Activated CD4-positive, alpha-beta T cell treated with anti-CD3 and anti-CD28 coated beads, Interleukin-2, amount 10 ng/mL, durations not matched to agents 24 days and 14 days (primary cell): ENCODE measurements at regions not wholly inside any gene's neighbourhood (a gene's known extent, or its start where the extent isn't known, plus 50 kb on each side); places are given as distances from the start of the nearest gene placed in this dataset.

Experiments used
- DNase-seq: peaks from one replicate; pipeline ENCODE4 v3.0.0; 2022
- H3K27ac Mint-ChIP-seq: one replicate; pipeline ENCODE4 v1.8.0; 2022; ENCODE audit warnings: mild to moderate bottlenecking, mixed read lengths
- H3K27me3 Mint-ChIP-seq: one replicate; pipeline ENCODE4 v1.8.0; 2022; ENCODE audit warnings: mixed read lengths
- H3K36me3 Mint-ChIP-seq: one replicate; pipeline ENCODE4 v1.8.0; 2022; ENCODE audit warnings: low read depth, mild to moderate bottlenecking, mixed read lengths
- H3K4me1 Mint-ChIP-seq: one replicate; pipeline ENCODE4 v1.8.0; 2021; ENCODE audit warnings: mixed read lengths
- H3K4me3 Mint-ChIP-seq: one replicate; pipeline ENCODE4 v1.8.0; 2022; ENCODE audit warnings: mild to moderate bottlenecking, moderate library complexity, mixed read lengths
- H3K9me3 Mint-ChIP-seq: one replicate; pipeline ENCODE4 v1.8.0; 2021; ENCODE audit warnings: mixed read lengths
- intact Hi-C: fragments of 100-400 bp; cut with micrococcal nuclease; formaldehyde crosslinking; loops from one replicate; pipeline ENCODE4 v1.15.1; 2023

DNA sequence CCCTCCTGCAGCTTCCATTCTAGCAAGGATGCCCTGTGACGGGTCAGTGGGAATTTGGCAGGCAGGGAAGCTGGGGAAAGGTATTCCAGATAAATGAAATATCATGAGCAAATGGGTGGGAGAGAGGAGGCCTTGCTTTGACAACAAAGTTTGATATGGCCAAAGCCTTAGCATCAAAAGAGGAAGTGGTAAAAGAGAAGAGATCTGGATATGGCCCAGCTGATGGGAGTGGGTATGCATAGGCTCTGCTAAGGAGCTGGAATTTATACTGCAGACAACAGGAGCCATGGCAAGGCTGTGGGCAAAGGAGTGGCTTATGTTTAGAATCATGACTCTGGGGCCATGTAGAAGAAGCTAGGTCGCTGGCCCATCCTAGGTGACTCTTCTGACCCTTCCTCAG is 89.2 kb downstream of the PJA1 start:
- H3K4me1 Mint-ChIP-seq: no peaks in the 10 kb centered on the region
- H3K9me3 Mint-ChIP-seq: no peaks in the 10 kb centered on the region
- H3K36me3 Mint-ChIP-seq: no peaks in the 10 kb centered on the region
- intact Hi-C loops: no loop called here
- DNase-seq: no peak
- H3K4me3 Mint-ChIP-seq: no peak overlapping the region
- H3K27ac Mint-ChIP-seq: no peak overlapping the region
- no peaks in the 10 kb centered on the region for H3K27me3 Mint-ChIP-seq

DNA sequence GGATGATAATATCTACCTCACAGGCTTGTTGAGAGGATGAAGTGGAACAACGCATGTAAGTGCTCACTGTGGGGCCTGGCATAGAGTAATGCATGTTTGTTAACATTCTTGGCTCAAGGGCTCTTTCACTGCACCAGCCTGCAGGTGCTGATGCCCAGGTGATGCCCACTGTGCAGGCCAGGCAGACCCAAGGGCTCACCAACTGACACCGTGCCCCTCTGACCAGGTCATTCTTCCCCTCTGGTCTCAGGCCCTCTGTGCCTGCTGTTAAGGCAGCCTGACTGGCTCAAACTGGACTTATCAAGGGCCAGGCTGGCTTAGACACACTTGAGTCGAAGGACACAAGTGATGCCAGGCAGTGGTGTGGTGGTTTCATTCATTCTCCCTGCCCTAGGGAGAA is 90.5 kb downstream of the PJA1 start:
- intact Hi-C loops: no loop called here
- H3K27ac Mint-ChIP-seq: no peak overlapping the region
- no peaks in the 10 kb centered on the region for H3K9me3 Mint-ChIP-seq
- H3K36me3 Mint-ChIP-seq: no peaks in the 10 kb centered on the region
- H3K4me3 Mint-ChIP-seq: no peak overlapping the region
- H3K27me3 Mint-ChIP-seq: no peaks in the 10 kb centered on the region
- DNase-seq: no peak
- no peaks in the 10 kb centered on the region for H3K4me1 Mint-ChIP-seq

DNA sequence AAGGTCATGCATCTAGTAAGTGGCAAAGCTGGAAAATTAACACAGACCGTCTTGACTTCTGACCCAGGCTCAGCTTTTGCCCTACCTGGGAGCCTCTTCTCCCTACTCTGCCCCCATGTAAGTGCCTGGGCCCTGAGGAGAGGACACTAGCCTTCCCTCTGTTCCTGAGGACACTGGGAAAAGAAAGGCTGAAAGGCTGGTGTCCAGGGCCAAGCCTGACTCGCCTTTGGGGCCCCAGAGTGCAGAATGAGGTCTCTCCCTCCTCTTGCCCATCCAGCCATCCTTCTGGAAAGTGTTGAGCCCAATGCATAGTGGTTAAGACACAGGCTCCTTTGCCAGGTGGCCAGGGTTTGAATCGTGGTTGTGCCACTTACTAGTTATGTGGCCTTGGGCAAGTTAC is 91.5 kb downstream of the PJA1 start:
- no peaks in the 10 kb centered on the region for H3K4me1 Mint-ChIP-seq
- H3K9me3 Mint-ChIP-seq: no peaks in the 10 kb centered on the region
- H3K36me3 Mint-ChIP-seq: no peaks in the 10 kb centered on the region
- H3K27ac Mint-ChIP-seq: no peak overlapping the region
- intact Hi-C loops: no loop called here
- H3K27me3 Mint-ChIP-seq: no peaks in the 10 kb centered on the region
- DNase-seq: no peak
- H3K4me3 Mint-ChIP-seq: no peak overlapping the region

GRCh38 chrX:69073241-69073640 is 92.0 kb downstream of the PJA1 start:
- no peaks in the 10 kb centered on the region for H3K27me3 Mint-ChIP-seq
- H3K9me3 Mint-ChIP-seq: no peaks in the 10 kb centered on the region
- no peak overlapping the region for H3K4me3 Mint-ChIP-seq
- DNase-seq: no peak
- no peaks in the 10 kb centered on the region for H3K4me1 Mint-ChIP-seq
- H3K36me3 Mint-ChIP-seq: no peaks in the 10 kb centered on the region
- H3K27ac Mint-ChIP-seq: no peak overlapping the region
- intact Hi-C loops: no loop called here

DNA sequence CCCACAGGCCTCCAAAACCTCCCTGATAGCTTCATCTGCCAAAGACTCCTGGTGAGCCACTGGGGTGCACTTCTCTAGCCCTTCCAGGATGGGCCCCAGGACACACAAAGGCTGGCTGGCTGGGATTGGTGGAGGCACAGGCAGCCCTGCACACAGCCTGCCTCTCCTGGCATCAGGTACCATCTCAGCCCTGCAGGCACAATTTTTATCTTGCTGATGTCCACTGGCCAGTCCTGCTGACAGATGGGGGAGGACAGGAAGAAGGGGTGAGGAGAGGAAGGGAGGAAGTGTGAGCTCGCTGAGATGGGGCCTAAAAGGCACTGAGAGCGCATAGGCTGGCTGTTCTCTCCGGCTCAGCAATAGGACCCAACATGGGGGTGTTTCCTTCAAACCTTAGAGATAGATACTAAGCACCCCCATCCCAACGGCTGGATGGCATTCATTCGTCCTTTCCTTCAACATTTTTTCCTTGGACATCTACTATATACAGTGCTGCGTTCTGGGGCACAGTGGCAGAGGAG is 92.7 kb downstream of the PJA1 start:
- intact Hi-C loops: no loop called here
- Mint-ChIP-seq H3K4me1 (no peaks in the 10 kb centered on the region), H3K9me3 (no peaks in the 10 kb centered on the region), H3K4me3 (no peak overlapping the region), H3K27me3 (no peaks in the 10 kb centered on the region), H3K27ac (no peak overlapping the region), H3K36me3 (no peaks in the 10 kb centered on the region)
- no peak for DNase-seq

GRCh38 chrX:69070949-69071650 is 94.2 kb downstream of the PJA1 start:
- no peaks in the 10 kb centered on the region for H3K4me1 Mint-ChIP-seq
- intact Hi-C loops: no loop called here
- no peak for DNase-seq
- no peaks in the 10 kb centered on the region for H3K9me3 Mint-ChIP-seq
- H3K27me3 Mint-ChIP-seq: no peaks in the 10 kb centered on the region
- H3K4me3 Mint-ChIP-seq: no peak overlapping the region
- no peaks in the 10 kb centered on the region for H3K36me3 Mint-ChIP-seq
- no peak overlapping the region for H3K27ac Mint-ChIP-seq

DNA sequence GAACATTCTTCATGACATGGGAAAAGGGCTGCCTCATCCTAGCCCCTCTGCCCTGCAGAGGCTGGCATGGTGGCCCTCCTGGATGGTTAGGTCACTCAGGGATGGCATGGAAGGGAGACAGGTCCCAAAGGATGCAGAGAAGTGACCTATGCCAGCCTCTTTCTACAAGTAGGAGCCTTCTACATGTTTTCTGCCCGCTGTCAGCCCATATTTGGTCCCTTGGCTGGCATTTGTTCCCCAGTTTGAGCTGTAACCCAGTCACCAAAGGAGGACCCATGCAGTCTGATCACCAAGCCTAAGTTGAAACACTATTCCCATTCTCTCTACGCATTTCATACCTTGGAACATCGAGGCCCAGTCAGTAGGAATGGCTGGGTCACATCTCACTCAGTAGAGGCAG is 95.4 kb downstream of the PJA1 start:
- Mint-ChIP-seq H3K9me3 (no peaks in the 10 kb centered on the region), H3K4me3 (no peak overlapping the region), H3K4me1 (no peaks in the 10 kb centered on the region), H3K27me3 (no peaks in the 10 kb centered on the region), H3K36me3 (no peaks in the 10 kb centered on the region), H3K27ac (no peak overlapping the region)
- intact Hi-C loops: no loop called here
- DNase-seq: no peak

GRCh38 chrX:69069086-69069445 is 96.2 kb downstream of the PJA1 start:
- intact Hi-C loops: no loop called here

DNA sequence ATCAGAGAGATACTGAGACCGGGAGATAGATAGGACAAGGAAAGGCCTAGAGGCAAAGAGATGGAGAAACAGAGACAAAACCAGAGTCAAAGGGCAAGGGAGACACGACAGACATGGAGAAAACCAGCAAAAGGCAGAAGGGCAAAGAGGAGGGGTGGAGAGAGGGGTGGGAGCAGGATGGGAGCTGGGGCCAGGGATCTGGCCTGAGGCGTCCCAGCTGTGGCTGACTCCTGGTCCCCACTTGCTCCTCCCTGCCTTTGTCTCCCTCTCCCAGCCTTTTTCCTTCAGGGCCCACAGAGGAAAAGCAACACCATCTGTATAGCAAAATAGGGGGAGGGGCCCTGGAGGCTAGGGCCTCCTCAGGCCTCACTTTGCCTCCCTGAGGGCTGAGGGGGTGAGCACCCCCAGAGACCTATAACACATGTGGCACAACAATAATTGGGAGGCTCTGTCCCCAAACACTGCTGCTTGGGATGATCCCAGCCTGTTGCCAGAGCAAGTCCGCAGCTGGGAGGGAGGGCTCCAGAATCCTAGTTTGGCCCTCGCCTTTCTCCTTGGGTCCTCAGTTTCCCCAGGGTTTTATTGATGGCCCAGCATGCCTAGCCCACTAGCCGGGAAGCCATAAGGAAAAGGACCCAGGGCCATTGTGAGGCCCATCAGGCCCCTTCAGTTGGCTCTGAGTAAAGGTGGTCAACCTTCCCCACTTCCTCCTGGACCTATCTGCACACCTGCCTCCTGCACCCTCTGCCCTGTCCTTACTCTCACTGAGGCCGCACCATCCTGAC is 96.8 kb downstream of the PJA1 start:
- intact Hi-C loops: no loop called here
- no peak for DNase-seq
- no peak overlapping the region for H3K4me3 Mint-ChIP-seq
- no peaks in the 10 kb centered on the region for H3K27me3 Mint-ChIP-seq
- no peaks in the 10 kb centered on the region for H3K36me3 Mint-ChIP-seq
- H3K27ac Mint-ChIP-seq: no peak overlapping the region
- no peaks in the 10 kb centered on the region for H3K9me3 Mint-ChIP-seq
- H3K4me1 Mint-ChIP-seq: no peaks in the 10 kb centered on the region

More at GRCh38 chrX:69069086-69069445, 96.2 kb downstream of the PJA1 start:
- Mint-ChIP-seq H3K27ac (no peak overlapping the region), H3K9me3 (no peaks in the 10 kb centered on the region), H3K4me1 (no peaks in the 10 kb centered on the region), H3K4me3 (no peak overlapping the region), H3K27me3 (no peaks in the 10 kb centered on the region), H3K36me3 (no peaks in the 10 kb centered on the region)
- DNase-seq: no peak

DNA sequence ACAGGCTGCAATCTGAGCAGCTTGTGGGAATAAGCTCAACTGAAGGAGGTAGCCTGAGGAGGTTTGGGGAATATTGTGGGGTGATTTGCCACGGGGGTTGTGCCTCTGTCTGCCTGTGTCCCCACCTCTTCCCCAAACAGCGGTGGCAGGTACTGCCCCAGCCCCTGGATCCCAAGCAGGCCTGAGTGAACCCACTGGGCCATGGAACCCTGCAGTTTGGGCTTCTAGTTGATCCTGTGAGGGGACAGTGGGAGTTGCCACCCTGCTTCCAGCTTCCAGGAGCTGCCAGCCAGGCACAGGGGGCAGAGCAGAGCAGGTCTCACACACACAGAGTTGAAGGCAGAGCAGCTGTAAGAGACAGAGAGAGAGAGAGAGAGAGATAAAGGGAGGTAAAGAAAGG is 97.4 kb downstream of the PJA1 start:
- no peak for DNase-seq
- intact Hi-C loops: no loop called here
- no peaks in the 10 kb centered on the region for H3K27me3 Mint-ChIP-seq

GRCh38 chrX:69066966-69067525 is 98.2 kb downstream of the PJA1 start:
- no peaks in the 10 kb centered on the region for H3K27me3 Mint-ChIP-seq
- intact Hi-C loops: no loop called here
- DNase-seq: no peak
- H3K27ac Mint-ChIP-seq: no peak overlapping the region
- no peaks in the 10 kb centered on the region for H3K9me3 Mint-ChIP-seq
- H3K4me1 Mint-ChIP-seq: no peaks in the 10 kb centered on the region
- no peaks in the 10 kb centered on the region for H3K36me3 Mint-ChIP-seq
- H3K4me3 Mint-ChIP-seq: no peak overlapping the region

More for the DNA sequence above, 97.4 kb downstream of the PJA1 start:
- Mint-ChIP-seq H3K9me3 (no peaks in the 10 kb centered on the region), H3K4me1 (no peaks in the 10 kb centered on the region), H3K27ac (no peak overlapping the region), H3K36me3 (no peaks in the 10 kb centered on the region), H3K4me3 (no peak overlapping the region)

GRCh38 chrX:69066021-69066757 is 99.1 kb downstream of the PJA1 start:
- no peaks in the 10 kb centered on the region for H3K27me3 Mint-ChIP-seq
- H3K36me3 Mint-ChIP-seq: no peaks in the 10 kb centered on the region
- H3K4me1 Mint-ChIP-seq: no peaks in the 10 kb centered on the region
- intact Hi-C loops: no loop called here
- H3K9me3 Mint-ChIP-seq: no peaks in the 10 kb centered on the region
- H3K4me3 Mint-ChIP-seq: no peak overlapping the region
- DNase-seq: no peak
- H3K27ac Mint-ChIP-seq: no peak overlapping the region

DNA sequence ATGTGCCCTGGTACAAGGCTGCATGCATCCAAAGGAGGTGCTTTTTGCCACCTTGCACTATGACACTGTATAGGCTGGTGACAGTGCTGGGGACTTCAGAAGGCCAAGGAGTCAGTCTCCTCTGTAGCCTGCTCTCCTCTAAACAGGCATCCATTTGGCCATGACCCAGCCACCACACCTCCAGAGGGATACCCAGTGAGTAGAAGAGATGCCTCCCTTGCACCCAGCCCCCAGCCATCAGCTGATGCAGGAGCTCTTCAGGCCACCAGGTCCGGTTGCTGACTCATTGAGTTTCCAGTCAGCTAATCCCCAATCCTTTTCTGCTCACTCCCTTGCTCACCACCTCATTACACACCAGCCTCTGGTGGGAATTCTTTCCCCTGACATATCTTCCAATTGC is 99.8 kb downstream of the PJA1 start:
- H3K4me1 Mint-ChIP-seq: no peaks in the 10 kb centered on the region
- H3K9me3 Mint-ChIP-seq: no peaks in the 10 kb centered on the region
- no peak overlapping the region for H3K27ac Mint-ChIP-seq
- no peaks in the 10 kb centered on the region for H3K36me3 Mint-ChIP-seq
- H3K4me3 Mint-ChIP-seq: no peak overlapping the region
- no peak for DNase-seq
- intact Hi-C loops: no loop called here
- no peaks in the 10 kb centered on the region for H3K27me3 Mint-ChIP-seq

GRCh38 chrX:69063486-69063885 is 101.8 kb downstream of the PJA1 start:
- Mint-ChIP-seq H3K4me1 (no peaks in the 10 kb centered on the region), H3K9me3 (no peaks in the 10 kb centered on the region), H3K27me3 (no peaks in the 10 kb centered on the region), H3K27ac (no peak overlapping the region), H3K36me3 (no peaks in the 10 kb centered on the region), H3K4me3 (no peak overlapping the region)
- DNase-seq: no peak
- intact Hi-C loops: no loop called here
